Mesendoderm (in vitro differentiated cells): ENCODE measurements at regions not wholly inside any gene's neighbourhood (a gene's known extent, or its start where the extent isn't known, plus 50 kb on each side); places are given as distances from the start of the nearest gene placed in this dataset.
"Not testable (repeated sequence)": the region's sequence is repeated elsewhere in the genome, so short reads cannot be mapped to it uniquely, and the experiment has no call there.

Source experiments
- DNase-seq: peaks from one replicate; pipeline ENCODE4 v3.0.0; 2013
- H2AK5ac ChIP-seq: 2 replicates; pipeline ENCODE4 v1.6.1; 2013; ENCODE audit warnings: low read length, inconsistent platforms
- H2BK120ac ChIP-seq: 2 replicates; pipeline ENCODE4 v1.6.1; 2013; ENCODE audit warnings: low read depth, mild to moderate bottlenecking, low read length, moderate library complexity, mixed read lengths
- H2BK15ac ChIP-seq: replicated peaks from 2 replicates; pipeline ENCODE4 v1.6.1; 2013; ENCODE audit warnings: low read depth, mild to moderate bottlenecking, moderate library complexity
- H2BK5ac ChIP-seq: 2 replicates; pipeline ENCODE4 v1.6.1; 2013; ENCODE audit warnings: low read length, inconsistent platforms
- H3K18ac ChIP-seq: 2 replicates; pipeline ENCODE4 v1.6.1; 2013; ENCODE audit warnings: mild to moderate bottlenecking, low read length, mixed read lengths
- H3K23ac ChIP-seq: one replicate; pipeline ENCODE4 v1.6.1; 2013; ENCODE audit warnings: low read length
- H3K27ac ChIP-seq: 2 replicates; pipeline ENCODE4 v1.5.1; 2013; ENCODE audit warnings: low read depth, mild to moderate bottlenecking, inconsistent platforms, low read length, moderate library complexity
- H3K27me3 ChIP-seq: 2 replicates; pipeline ENCODE4 v1.6.1; 2013; ENCODE audit warnings: low read length, control low read depth, mild to moderate bottlenecking, inconsistent platforms; ENCODE audit not compliant: insufficient read depth, poor library complexity
- H3K36me3 ChIP-seq: 2 replicates; pipeline ENCODE4 v1.6.1; 2013; ENCODE audit warnings: low read length, inconsistent platforms; ENCODE audit not compliant: control insufficient read depth, insufficient read depth
- H3K4ac ChIP-seq: one replicate; pipeline ENCODE4 v1.6.1; 2013; ENCODE audit warnings: low read depth, mild to moderate bottlenecking, low read length, moderate library complexity
- H3K4me1 ChIP-seq: 2 replicates; pipeline ENCODE4 v1.6.1; 2013; ENCODE audit warnings: low read depth, low read length, inconsistent platforms; ENCODE audit not compliant: control insufficient read depth
- H3K4me2 ChIP-seq: 2 replicates; pipeline ENCODE4 v1.6.1; 2013; ENCODE audit warnings: low read length
- H3K4me3 ChIP-seq: 2 replicates; pipeline ENCODE4 v1.5.1; 2013; ENCODE audit warnings: mild to moderate bottlenecking, low read length
- H3K56ac ChIP-seq: one replicate; pipeline ENCODE4 v1.6.1; 2013; ENCODE audit warnings: low read length
- H3K79me1 ChIP-seq: 2 replicates; pipeline ENCODE4 v1.6.1; 2013; ENCODE audit warnings: low read length, inconsistent platforms
- H3K79me2 ChIP-seq: 2 replicates; pipeline ENCODE4 v1.6.1; 2013; ENCODE audit warnings: mild to moderate bottlenecking, low read length; ENCODE audit not compliant: control insufficient read depth, insufficient read depth
- H3K9ac ChIP-seq: 2 replicates; pipeline ENCODE4 v1.6.1; 2013; ENCODE audit warnings: low read length, inconsistent platforms
- H4K5ac ChIP-seq: one replicate; pipeline ENCODE4 v1.6.1; 2013; ENCODE audit warnings: low read length
- H4K8ac ChIP-seq: one replicate; pipeline ENCODE4 v1.6.1; 2013; ENCODE audit warnings: low read depth, mild to moderate bottlenecking, control low read depth, low read length, moderate library complexity
- WGBS: extraction: QIAGEN DNeasy Blood & Tissue Kit; methylation state at CpG from one replicate; pipeline ENCODE4 v1.1.7; 2013; ENCODE audit warnings: low lambda C conversion rate, missing lambda C conversion rate; ENCODE audit not compliant: insufficient coverage; ENCODE audit errors: extremely low coverage; 5-methylcytosine and 5-hydroxymethylcytosine counted together

DNA sequence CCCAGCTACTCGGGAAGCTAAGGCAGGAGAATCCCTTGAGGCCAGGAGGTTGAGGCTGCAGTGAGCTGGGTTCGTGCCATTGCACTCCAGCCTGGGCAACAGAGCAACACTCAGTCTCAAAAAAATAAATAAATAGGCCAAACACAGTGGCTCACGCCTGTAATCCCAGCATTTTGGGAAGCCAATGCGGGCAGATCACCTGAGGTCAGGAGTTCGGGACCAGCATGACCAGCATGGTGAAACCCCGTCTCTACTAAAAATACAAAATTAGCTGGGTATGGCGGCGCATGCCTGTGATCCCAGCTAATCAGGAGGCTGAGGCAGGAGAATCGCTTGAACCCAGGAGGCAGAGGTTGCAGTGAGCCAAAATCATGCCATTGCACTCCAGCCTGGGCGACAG is 145.6 kb downstream of the ALDH8A1 start:
- not testable (repeated sequence) for H3K79me2 ChIP-seq, H4K5ac ChIP-seq, H2BK120ac ChIP-seq, H3K4me3 ChIP-seq, H2BK15ac ChIP-seq, H3K23ac ChIP-seq, H3K9ac ChIP-seq, DNase-seq, H3K79me1 ChIP-seq, H2BK5ac ChIP-seq, H4K8ac ChIP-seq, H3K4me1 ChIP-seq, H3K4me2 ChIP-seq, H3K27me3 ChIP-seq, H3K27ac ChIP-seq, H3K56ac ChIP-seq, H3K36me3 ChIP-seq, H3K4ac ChIP-seq, H3K18ac ChIP-seq, H2AK5ac ChIP-seq
- no CpG with 5 or more reads among the region's 10 CpGs for WGBS

DNA sequence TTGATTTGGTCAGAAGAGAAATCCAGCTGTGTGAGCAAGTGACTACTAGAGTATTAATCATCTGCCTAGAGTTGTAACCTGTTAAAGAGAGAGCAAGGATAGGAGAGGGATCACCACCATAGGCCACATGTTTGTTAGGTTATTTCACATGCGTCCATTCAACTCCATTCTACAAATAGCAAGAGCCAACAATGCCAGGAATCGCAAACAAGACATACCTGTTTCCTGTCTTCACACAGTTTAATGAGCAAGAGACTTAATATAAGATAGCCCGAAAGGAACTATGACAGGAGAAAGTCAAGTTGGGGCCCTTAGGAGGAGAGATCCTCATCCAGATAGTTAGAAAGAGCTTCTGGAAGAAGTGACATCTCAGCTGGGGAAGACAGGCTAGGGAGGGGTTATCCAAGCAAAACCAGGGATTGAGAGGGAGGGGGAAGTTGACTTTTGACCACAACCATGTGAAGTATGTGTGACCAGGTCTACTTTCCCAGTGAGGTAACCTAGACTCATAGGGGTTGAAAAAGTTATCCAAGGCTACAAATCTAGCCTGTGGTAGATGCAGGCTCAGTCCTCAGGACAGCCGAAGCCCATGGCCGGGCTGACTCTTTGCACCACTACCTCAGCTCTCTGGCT is 147.4 kb downstream of the ALDH8A1 start:
- no peak overlapping the region for H2AK5ac ChIP-seq
- H3K56ac ChIP-seq, result no peak overlapping the region

DNA sequence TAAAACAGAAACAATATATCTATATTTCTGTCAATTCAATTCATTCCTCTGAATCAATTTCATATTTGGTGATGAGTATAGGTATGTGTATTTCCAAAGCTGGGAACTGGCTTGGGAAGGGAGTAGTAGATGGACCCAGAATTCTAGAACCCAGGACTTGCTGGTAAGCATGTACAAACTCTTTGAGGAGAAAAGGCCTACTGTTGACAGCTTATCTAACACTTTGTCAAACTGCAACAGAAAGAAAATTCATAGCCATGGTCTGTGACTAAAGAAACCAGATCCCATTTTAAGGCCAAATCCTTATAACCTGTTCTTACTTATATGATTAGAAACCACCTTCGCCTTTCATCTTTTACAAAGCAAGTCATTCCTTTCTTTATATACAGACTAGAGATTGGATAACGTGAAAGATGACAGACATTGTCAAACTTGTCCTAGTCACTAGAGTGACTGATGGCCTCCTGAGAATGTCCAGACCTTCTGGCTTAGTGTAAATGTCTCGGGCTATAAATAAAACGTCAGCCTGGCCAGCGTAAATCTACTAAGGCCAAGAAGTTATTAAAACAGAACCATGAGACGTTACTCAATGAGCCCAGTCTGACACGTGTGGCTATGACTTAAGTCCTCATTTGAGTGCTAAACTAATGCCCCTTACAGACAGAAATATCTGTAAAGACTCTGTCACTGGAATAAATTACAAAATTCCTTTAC is 152.3 kb downstream of the ALDH8A1 start:
- no peak overlapping the region for H3K23ac ChIP-seq
- no peaks in the 10 kb centered on the region for H3K79me2 ChIP-seq
- H3K4ac ChIP-seq, result no peak overlapping the region
- no peak overlapping the region for H2BK120ac ChIP-seq
- no peak overlapping the region for H2BK5ac ChIP-seq
- H3K4me3 ChIP-seq, result no peak overlapping the region
- H3K27me3 ChIP-seq, result no peaks in the 10 kb centered on the region
- no peak overlapping the region for H3K9ac ChIP-seq
- no peaks in the 10 kb centered on the region for H3K36me3 ChIP-seq
- no peak overlapping the region for H3K4me2 ChIP-seq
- no peaks in the 10 kb centered on the region for H3K79me1 ChIP-seq
- no peak overlapping the region for H4K5ac ChIP-seq
- H3K4me1 ChIP-seq, result no peaks in the 10 kb centered on the region
- H3K27ac ChIP-seq, result no peak overlapping the region
- no peak overlapping the region for H3K18ac ChIP-seq
- H4K8ac ChIP-seq, result no peak overlapping the region
- no peak for DNase-seq
- WGBS, result no CpG with 5 or more reads among the region's 7 CpGs
- no peak overlapping the region for H3K56ac ChIP-seq
- no peak overlapping the region for H2BK15ac ChIP-seq
- no peak overlapping the region for H2AK5ac ChIP-seq

More for the DNA sequence above, 147.4 kb downstream of the ALDH8A1 start:
- H3K79me2 ChIP-seq, result no peaks in the 10 kb centered on the region
- no peak overlapping the region for H3K4me2 ChIP-seq
- H2BK15ac ChIP-seq, result no peak overlapping the region
- no peaks in the 10 kb centered on the region for H3K4me1 ChIP-seq
- H3K79me1 ChIP-seq, result no peaks in the 10 kb centered on the region
- H3K27ac ChIP-seq, result no peak overlapping the region
- H3K9ac ChIP-seq, result no peak overlapping the region
- H3K23ac ChIP-seq, result no peak overlapping the region
- H3K4me3 ChIP-seq, result no peak overlapping the region
- no CpG with 5 or more reads among the region's 5 CpGs for WGBS
- H3K36me3 ChIP-seq, result no peaks in the 10 kb centered on the region
- no peaks in the 10 kb centered on the region for H3K27me3 ChIP-seq
- no peak overlapping the region for H4K5ac ChIP-seq
- no peak overlapping the region for H3K18ac ChIP-seq
- no peak overlapping the region for H2BK5ac ChIP-seq
- no peak overlapping the region for H4K8ac ChIP-seq
- no peak overlapping the region for H2BK120ac ChIP-seq
- DNase-seq, result peak; percentile 60
- H3K4ac ChIP-seq, result no peak overlapping the region

DNA sequence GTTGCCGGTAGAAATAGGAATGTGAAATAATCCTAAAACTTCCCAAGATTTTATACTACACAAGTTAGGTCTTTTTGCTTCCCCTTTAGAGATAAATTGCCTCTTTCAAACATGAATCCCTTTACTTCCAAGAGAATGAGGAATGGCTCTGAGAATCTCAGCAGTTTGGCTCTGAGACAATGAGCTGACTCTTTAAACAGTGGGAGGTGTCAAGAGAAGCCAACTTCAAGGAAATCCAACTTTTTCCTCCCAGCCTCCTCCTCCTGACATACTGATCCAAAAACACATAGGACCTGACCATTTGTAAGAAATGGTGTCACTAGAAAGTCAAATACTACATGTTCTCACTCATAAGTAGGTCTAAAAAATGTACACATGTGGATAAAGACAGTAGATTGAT is 154.2 kb downstream of the ALDH8A1 start:
- Histone ChIP-seq H2AK5ac (no peak overlapping the region), H3K23ac (no peak overlapping the region), H3K18ac (no peak overlapping the region), H3K56ac (no peak overlapping the region), H3K4me1 (no peaks in the 10 kb centered on the region), H3K4me2 (no peak overlapping the region), H3K4ac (no peak overlapping the region), H3K36me3 (no peaks in the 10 kb centered on the region), H4K5ac (no peak overlapping the region), H4K8ac (no peak overlapping the region), H2BK120ac (no peak overlapping the region), H2BK5ac (no peak overlapping the region), H3K79me1 (no peaks in the 10 kb centered on the region), H3K27ac (no peak overlapping the region), H3K27me3 (no peaks in the 10 kb centered on the region), H3K79me2 (no peaks in the 10 kb centered on the region), H3K9ac (no peak overlapping the region), H3K4me3 (no peak overlapping the region), H2BK15ac (no peak overlapping the region)
- DNase-seq, result peak; percentile 41
- WGBS, result no CpG with 5 or more reads among the region's 1 CpG

GRCh38 chr6:134795001-134795400 is 154.9 kb downstream of the ALDH8A1 start:
- Histone ChIP-seq H3K79me2 (no peaks in the 10 kb centered on the region), H4K8ac (no peak overlapping the region), H3K79me1 (no peaks in the 10 kb centered on the region), H2BK120ac (no peak overlapping the region), H3K56ac (no peak overlapping the region), H2BK5ac (no peak overlapping the region), H3K27ac (no peak overlapping the region), H3K4me3 (no peak overlapping the region), H3K9ac (no peak overlapping the region), H3K4me1 (no peaks in the 10 kb centered on the region), H3K27me3 (no peaks in the 10 kb centered on the region), H3K36me3 (no peaks in the 10 kb centered on the region), H2BK15ac (no peak overlapping the region), H3K23ac (no peak overlapping the region), H3K18ac (no peak overlapping the region), H4K5ac (no peak overlapping the region), H2AK5ac (no peak overlapping the region), H3K4ac (no peak overlapping the region), H3K4me2 (no peak overlapping the region)
- no CpG with 5 or more reads among the region's 7 CpGs for WGBS
- DNase-seq, result peak; percentile 79
